ENCODE measurements at regions not wholly inside any gene's neighbourhood (a gene's known extent, or its start where the extent isn't known, plus 50 kb on each side); places are given as distances from the start of the nearest gene placed in this dataset.

- no peaks in the 10 kb centered on the region for H3K27me3 ChIP-seq (ENCODE audit: control insufficient read depth in 2 of 2, insufficient read depth in 2 of 2, low read length in 2 of 2)
- intact Hi-C loops (cut with micrococcal nuclease): loop anchor here in 1 of 2 donors (10.0 kb wide), 1 partner anchor 622 kb away; no protein-coding TSS in a partner anchor
- no peak overlapping the region for H3K27ac ChIP-seq (ENCODE audit: low read depth, low read length)
- H3K4me3 ChIP-seq (ENCODE audit: low read length): no peak overlapping the region
- CTCF ChIA-PET: no interaction called here
- no peaks in the 10 kb centered on the region for H3K4me1 ChIP-seq (ENCODE audit: control insufficient read depth in 2 of 2, insufficient read depth in 2 of 2, low read length in 2 of 2)
- peaks cover 0 to 21% (median 6%) of the 10 kb centered on the region in 7 donors for H3K4me1 Mint-ChIP-seq
- POLR2A ChIA-PET: no interaction called here
- no peak for ATAC-seq
- no peaks in the 10 kb centered on the region for H3K36me3 Mint-ChIP-seq
- peaks cover 0 to 31% (median 13%) of the 10 kb centered on the region in 5 donors for H3K27me3 Mint-ChIP-seq
- H3K27ac Mint-ChIP-seq: no peak overlapping the region
- H3K36me3 ChIP-seq (ENCODE audit: control insufficient read depth in 2 of 3, insufficient read depth in 3 of 3, low read length in 3 of 3): no peaks in the 10 kb centered on the region
- no peak overlapping the region for H3K4me3 Mint-ChIP-seq
- H3K9me3 ChIP-seq (ENCODE audit: control insufficient read depth in 2 of 3, low read length in 3 of 3): no peaks in the 10 kb centered on the region
- no peak for DNase-seq
- H3K9me3 Mint-ChIP-seq: peaks cover 0 to 3% (median 0%) of the 10 kb centered on the region in 11 donors
Measured at GRCh38 chr7:106426803-106427202, 142.0 kb upstream of the NAMPT start.

GRCh38 chr7:106425017-106425719 lies 140.4 kb upstream of the NAMPT start:
- no peaks in the 10 kb centered on the region for H3K36me3 Mint-ChIP-seq
- peaks cover 0 to 28% (median 6%) of the 10 kb centered on the region in 7 donors for H3K4me1 Mint-ChIP-seq
- H3K4me1 ChIP-seq (ENCODE audit: control insufficient read depth in 2 of 2, insufficient read depth in 2 of 2, low read length in 2 of 2): no peaks in the 10 kb centered on the region
- no peak overlapping the region for H3K27ac ChIP-seq (ENCODE audit: low read depth, low read length)
- peaks cover 0 to 3% (median 0%) of the 10 kb centered on the region in 11 donors for H3K9me3 Mint-ChIP-seq
- ATAC-seq: peak; percentile 78
- intact Hi-C loops (cut with micrococcal nuclease): loop anchor here in 1 of 2 donors (1.0 to 10.0 kb wide), 3 partner anchors 79 to 620 kb away; no protein-coding TSS in a partner anchor
- no peaks in the 10 kb centered on the region for H3K9me3 ChIP-seq (ENCODE audit: control insufficient read depth in 2 of 3, low read length in 3 of 3)
- H3K36me3 ChIP-seq (ENCODE audit: control insufficient read depth in 2 of 3, insufficient read depth in 3 of 3, low read length in 3 of 3): no peaks in the 10 kb centered on the region
- CTCF ChIA-PET: interaction anchor here (0.5 kb wide), 1 partner anchor 132 kb away, joined by 3 read pairs; no protein-coding TSS in a partner anchor
- no peak overlapping the region for H3K4me3 ChIP-seq (ENCODE audit: low read length)
- peaks cover 0 to 36% (median 13%) of the 10 kb centered on the region in 5 donors for H3K27me3 Mint-ChIP-seq
- peak overlapping the region in 1 of 9 donors; percentile 87 for H3K27ac Mint-ChIP-seq
- peak in 2 of 9 donors; percentile 5 to 64 for DNase-seq
- POLR2A ChIA-PET: no interaction called here
- peak overlapping the region in 1 of 10 donors; percentile 58 for H3K4me3 Mint-ChIP-seq
- no peaks in the 10 kb centered on the region for H3K27me3 ChIP-seq (ENCODE audit: control insufficient read depth in 2 of 2, insufficient read depth in 2 of 2, low read length in 2 of 2)

- DNase-seq: no peak
- peaks cover 0 to 3% (median 0%) of the 10 kb centered on the region in 11 donors for H3K9me3 Mint-ChIP-seq
- ChIA-PET POLR2A (no interaction called here), CTCF (no interaction called here)
- Histone ChIP-seq H3K9me3 (ENCODE audit: control insufficient read depth in 2 of 3, low read length in 3 of 3) (no peaks in the 10 kb centered on the region), H3K27me3 (ENCODE audit: control insufficient read depth in 2 of 2, insufficient read depth in 2 of 2, low read length in 2 of 2) (no peaks in the 10 kb centered on the region), H3K4me1 (ENCODE audit: control insufficient read depth in 2 of 2, insufficient read depth in 2 of 2, low read length in 2 of 2) (no peaks in the 10 kb centered on the region), H3K36me3 (ENCODE audit: control insufficient read depth in 2 of 3, insufficient read depth in 3 of 3, low read length in 3 of 3) (no peaks in the 10 kb centered on the region), H3K4me3 (ENCODE audit: low read length) (no peak overlapping the region), H3K27ac (ENCODE audit: low read depth, low read length) (no peak overlapping the region)
- intact Hi-C loops (cut with micrococcal nuclease): loop anchor here in 1 of 2 donors (1.0 to 10.0 kb wide), 3 partner anchors 78 to 620 kb away; no protein-coding TSS in a partner anchor
- H3K36me3 Mint-ChIP-seq: no peaks in the 10 kb centered on the region
- peaks cover 0 to 36% (median 14%) of the 10 kb centered on the region in 5 donors for H3K27me3 Mint-ChIP-seq
- peaks cover 0 to 32% (median 6%) of the 10 kb centered on the region in 7 donors for H3K4me1 Mint-ChIP-seq
- H3K4me3 Mint-ChIP-seq: peak overlapping the region in 1 of 10 donors; percentile 58
- no peak for ATAC-seq
- H3K27ac Mint-ChIP-seq: peak overlapping the region in 2 of 9 donors; percentile 52 to 87
Measured at GRCh38 chr7:106424476-106425016, 139.8 kb upstream of the NAMPT start.

- H3K27ac Mint-ChIP-seq: peak overlapping the region in 1 of 9 donors; percentile 87
- peaks cover 0 to 32% (median 15%) of the 10 kb centered on the region in 5 donors for H3K27me3 Mint-ChIP-seq
- ChIA-PET CTCF (no interaction called here), POLR2A (no interaction called here)
- ATAC-seq: no peak
- no peaks in the 10 kb centered on the region for H3K27me3 ChIP-seq (ENCODE audit: control insufficient read depth in 2 of 2, insufficient read depth in 2 of 2, low read length in 2 of 2)
- intact Hi-C loops (cut with micrococcal nuclease): loop anchor here in 1 of 2 donors (10.0 kb wide), 1 partner anchor 619 kb away; no protein-coding TSS in a partner anchor
- H3K36me3 Mint-ChIP-seq: no peaks in the 10 kb centered on the region
- no peaks in the 10 kb centered on the region for H3K36me3 ChIP-seq (ENCODE audit: control insufficient read depth in 2 of 3, insufficient read depth in 3 of 3, low read length in 3 of 3)
- H3K27ac ChIP-seq (ENCODE audit: low read depth, low read length): no peak overlapping the region
- no peaks in the 10 kb centered on the region for H3K4me1 ChIP-seq (ENCODE audit: control insufficient read depth in 2 of 2, insufficient read depth in 2 of 2, low read length in 2 of 2)
- H3K4me1 Mint-ChIP-seq: peaks cover 0 to 32% (median 6%) of the 10 kb centered on the region in 7 donors
- H3K4me3 ChIP-seq (ENCODE audit: low read length): no peak overlapping the region
- peak overlapping the region in 1 of 10 donors; percentile 2 for H3K4me3 Mint-ChIP-seq
- no peaks in the 10 kb centered on the region for H3K9me3 ChIP-seq (ENCODE audit: control insufficient read depth in 2 of 3, low read length in 3 of 3)
- DNase-seq: no peak
- peaks cover 0 to 3% (median 0%) of the 10 kb centered on the region in 11 donors for H3K9me3 Mint-ChIP-seq
Measured at GRCh38 chr7:106423821-106424475, 139.2 kb upstream of the NAMPT start.

GRCh38 chr7:106423111-106423510 lies 138.3 kb upstream of the NAMPT start:
- H3K27me3 Mint-ChIP-seq: peaks cover 0 to 32% (median 15%) of the 10 kb centered on the region in 5 donors
- H3K27ac ChIP-seq (ENCODE audit: low read depth, low read length): no peak overlapping the region
- H3K4me3 ChIP-seq (ENCODE audit: low read length): no peak overlapping the region
- ATAC-seq (no peak), DNase-seq (no peak)
- ChIA-PET POLR2A (no interaction called here), CTCF (no interaction called here)
- peaks cover 0 to 4% (median 0%) of the 10 kb centered on the region in 11 donors for H3K9me3 Mint-ChIP-seq
- H3K27ac Mint-ChIP-seq: no peak overlapping the region
- H3K4me3 Mint-ChIP-seq: no peak overlapping the region
- no peaks in the 10 kb centered on the region for H3K36me3 Mint-ChIP-seq
- no peaks in the 10 kb centered on the region for H3K36me3 ChIP-seq (ENCODE audit: control insufficient read depth in 2 of 3, insufficient read depth in 3 of 3, low read length in 3 of 3)
- no peaks in the 10 kb centered on the region for H3K27me3 ChIP-seq (ENCODE audit: control insufficient read depth in 2 of 2, insufficient read depth in 2 of 2, low read length in 2 of 2)
- no peaks in the 10 kb centered on the region for H3K4me1 ChIP-seq (ENCODE audit: control insufficient read depth in 2 of 2, insufficient read depth in 2 of 2, low read length in 2 of 2)
- intact Hi-C loops (cut with micrococcal nuclease): loop anchor here in 1 of 2 donors (10.0 kb wide), 1 partner anchor 618 kb away; no protein-coding TSS in a partner anchor
- no peaks in the 10 kb centered on the region for H3K9me3 ChIP-seq (ENCODE audit: control insufficient read depth in 2 of 3, low read length in 3 of 3)
- H3K4me1 Mint-ChIP-seq: peaks cover 0 to 37% (median 6%) of the 10 kb centered on the region in 7 donors

- no peak for DNase-seq
- CTCF ChIA-PET: no interaction called here
Measured at GRCh38 chr7:106421181-106421762, 136.5 kb upstream of the NAMPT start.

More at GRCh38 chr7:106421181-106421762, 136.5 kb upstream of the NAMPT start:
- Histone ChIP-seq H3K4me1 (ENCODE audit: control insufficient read depth in 2 of 2, insufficient read depth in 2 of 2, low read length in 2 of 2) (no peaks in the 10 kb centered on the region), H3K27ac (ENCODE audit: low read depth, low read length) (no peak overlapping the region), H3K27me3 (ENCODE audit: control insufficient read depth in 2 of 2, insufficient read depth in 2 of 2, low read length in 2 of 2) (no peaks in the 10 kb centered on the region), H3K9me3 (ENCODE audit: control insufficient read depth in 2 of 3, low read length in 3 of 3) (no peaks in the 10 kb centered on the region), H3K4me3 (ENCODE audit: low read length) (no peak overlapping the region), H3K36me3 (ENCODE audit: control insufficient read depth in 2 of 3, insufficient read depth in 3 of 3, low read length in 3 of 3) (no peaks in the 10 kb centered on the region)
- peaks cover 0 to 6% (median 4%) of the 10 kb centered on the region in 5 donors for H3K36me3 Mint-ChIP-seq
- H3K27ac Mint-ChIP-seq: peak overlapping the region in 1 of 9 donors; percentile 48
- peak; percentile 52 for ATAC-seq
- POLR2A ChIA-PET: no interaction called here
- intact Hi-C loops (cut with micrococcal nuclease): loop anchor here in 1 of 2 donors (10.0 kb wide), 1 partner anchor 616 kb away; no protein-coding TSS in a partner anchor
- peaks cover 0 to 36% (median 16%) of the 10 kb centered on the region in 5 donors for H3K27me3 Mint-ChIP-seq
- H3K4me3 Mint-ChIP-seq: no peak overlapping the region
- H3K9me3 Mint-ChIP-seq: peaks cover 0 to 17% (median 7%) of the 10 kb centered on the region in 11 donors
- H3K4me1 Mint-ChIP-seq: peaks cover 0 to 39% (median 6%) of the 10 kb centered on the region in 7 donors

Measured in naive thymus-derived CD4-positive, alpha-beta T cell (primary cell).